ENCODE measurements at regions not wholly inside any gene's neighbourhood (a gene's known extent, or its start where the extent isn't known, plus 50 kb on each side); places are given as distances from the start of the nearest gene placed in this dataset.

GRCh38 chr10:46225597-46225996 lies 61.2 kb upstream of the ANTXRL start:
- intact Hi-C loops (cut with DNase I), result no loop called here
- no peak overlapping the region for H3K27ac ChIP-seq
- no peaks in the 10 kb centered on the region for H3K27me3 ChIP-seq
- H3K4me3 ChIP-seq, result no peak overlapping the region
- no peaks in the 10 kb centered on the region for H3K36me3 ChIP-seq
- H3K4me1 ChIP-seq, result no peaks in the 10 kb centered on the region
- TF ChIP-seq, protein P1, sequence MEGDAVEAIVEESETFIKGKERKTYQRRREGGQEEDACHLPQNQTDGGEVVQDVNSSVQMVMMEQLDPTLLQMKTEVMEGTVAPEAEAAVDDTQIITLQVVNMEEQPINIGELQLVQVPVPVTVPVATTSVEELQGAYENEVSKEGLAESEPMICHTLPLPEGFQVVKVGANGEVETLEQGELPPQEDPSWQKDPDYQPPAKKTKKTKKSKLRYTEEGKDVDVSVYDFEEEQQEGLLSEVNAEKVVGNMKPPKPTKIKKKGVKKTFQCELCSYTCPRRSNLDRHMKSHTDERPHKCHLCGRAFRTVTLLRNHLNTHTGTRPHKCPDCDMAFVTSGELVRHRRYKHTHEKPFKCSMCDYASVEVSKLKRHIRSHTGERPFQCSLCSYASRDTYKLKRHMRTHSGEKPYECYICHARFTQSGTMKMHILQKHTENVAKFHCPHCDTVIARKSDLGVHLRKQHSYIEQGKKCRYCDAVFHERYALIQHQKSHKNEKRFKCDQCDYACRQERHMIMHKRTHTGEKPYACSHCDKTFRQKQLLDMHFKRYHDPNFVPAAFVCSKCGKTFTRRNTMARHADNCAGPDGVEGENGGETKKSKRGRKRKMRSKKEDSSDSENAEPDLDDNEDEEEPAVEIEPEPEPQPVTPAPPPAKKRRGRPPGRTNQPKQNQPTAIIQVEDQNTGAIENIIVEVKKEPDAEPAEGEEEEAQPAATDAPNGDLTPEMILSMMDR (IDR thresholded peaks at IDR 0.05), result no peak
- DNase-seq (ENCODE audit: low spot score in 2 of 2), result peak in 1 of 2 donors; percentile 53
- no peaks in the 10 kb centered on the region for H3K9me3 ChIP-seq

DNA sequence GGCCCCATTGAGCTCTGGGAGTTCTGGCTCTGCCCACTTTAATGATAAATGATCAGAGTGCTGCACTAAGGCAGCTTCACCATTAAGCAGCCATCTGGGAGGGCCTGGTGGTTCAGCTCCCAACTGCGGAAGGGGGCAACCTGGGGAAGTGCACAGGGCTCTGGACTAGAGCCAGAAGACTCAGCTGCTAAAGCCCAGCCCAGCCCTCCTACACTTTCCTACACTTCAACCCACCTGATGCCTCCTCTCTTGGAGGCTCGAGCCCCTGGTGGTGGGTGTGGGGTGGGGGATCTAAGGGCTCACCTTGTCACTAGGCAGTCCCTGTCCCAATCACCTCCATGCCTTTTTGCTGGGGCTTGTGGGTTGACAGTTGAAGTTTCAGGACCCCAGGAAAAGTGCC lies 60.6 kb upstream of the ANTXRL start:
- Histone ChIP-seq H3K4me3 (no peak overlapping the region), H3K27ac (no peak overlapping the region), H3K4me1 (no peaks in the 10 kb centered on the region), H3K27me3 (no peaks in the 10 kb centered on the region), H3K9me3 (no peaks in the 10 kb centered on the region), H3K36me3 (no peaks in the 10 kb centered on the region)
- TF ChIP-seq, protein P1 (IDR thresholded peaks at IDR 0.05), result no peak
- DNase-seq (ENCODE audit: low spot score in 2 of 2), result no peak
- intact Hi-C loops (cut with DNase I), result no loop called here

DNA sequence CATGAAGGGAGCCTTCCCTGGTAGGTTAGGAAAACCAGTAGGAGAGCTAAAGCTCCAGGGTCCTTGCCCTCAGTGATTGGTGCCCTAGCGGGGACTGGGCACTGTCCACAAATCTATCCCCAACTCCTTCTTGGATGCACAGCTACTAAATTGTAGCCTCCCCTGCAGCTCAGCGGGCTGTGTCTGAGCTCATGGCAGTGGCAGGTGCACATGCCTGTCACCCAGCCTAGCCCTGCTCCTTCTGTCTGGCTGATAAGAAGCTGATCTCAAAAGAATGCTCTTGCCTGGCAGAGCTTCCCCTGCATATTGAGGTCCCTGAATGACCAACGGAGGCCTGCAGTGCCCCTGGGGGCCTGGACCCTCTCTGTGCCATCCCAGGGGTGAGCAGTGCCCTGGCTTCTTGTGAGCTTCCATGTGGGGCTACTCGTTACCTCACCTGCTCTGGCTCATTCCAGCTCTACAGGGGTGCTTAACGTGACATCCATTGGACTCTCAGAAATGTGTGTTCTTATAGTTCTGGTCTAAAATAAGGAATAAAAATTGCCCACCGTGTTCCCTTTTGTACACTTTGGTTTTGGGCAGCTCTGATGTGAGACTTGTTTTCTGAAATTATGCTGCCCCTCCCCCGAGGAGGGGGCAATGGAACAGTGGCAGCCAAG lies 59.8 kb upstream of the ANTXRL start:
- Histone ChIP-seq H3K4me1 (no peaks in the 10 kb centered on the region), H3K9me3 (no peaks in the 10 kb centered on the region), H3K27ac (no peak overlapping the region), H3K4me3 (no peak overlapping the region), H3K36me3 (no peaks in the 10 kb centered on the region), H3K27me3 (no peaks in the 10 kb centered on the region)
- DNase-seq (ENCODE audit: low spot score in 2 of 2), result peak in 1 of 2 donors; percentile 59
- intact Hi-C loops (cut with DNase I), result no loop called here
- TF ChIP-seq, protein P1 (IDR thresholded peaks at IDR 0.05), result no peak

DNA sequence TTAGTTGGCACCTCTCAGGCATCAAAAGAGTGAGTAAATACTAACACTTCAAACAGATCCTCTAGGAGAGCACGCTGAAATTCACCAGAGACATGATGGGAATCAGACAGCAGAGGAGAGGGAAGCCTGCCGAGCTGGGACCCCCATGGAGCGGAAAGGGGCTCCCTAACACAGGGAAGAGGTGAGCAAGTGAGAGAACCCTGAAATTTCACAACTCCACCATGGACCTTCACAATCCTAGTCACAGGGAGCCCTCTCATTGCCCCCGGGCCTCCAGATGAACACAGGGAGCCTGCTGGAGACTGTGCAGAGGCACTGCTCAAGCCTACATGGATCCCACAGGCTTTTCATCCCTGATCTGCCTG lies 59.2 kb upstream of the ANTXRL start:
- no peaks in the 10 kb centered on the region for H3K27me3 ChIP-seq
- H3K27ac ChIP-seq, result no peak overlapping the region
- H3K9me3 ChIP-seq, result no peaks in the 10 kb centered on the region
- intact Hi-C loops (cut with DNase I), result no loop called here
- H3K4me3 ChIP-seq, result no peak overlapping the region
- no peaks in the 10 kb centered on the region for H3K4me1 ChIP-seq
- DNase-seq (ENCODE audit: low spot score in 2 of 2), result no peak
- TF ChIP-seq, protein P1 (IDR thresholded peaks at IDR 0.05), result no peak
- H3K36me3 ChIP-seq, result no peaks in the 10 kb centered on the region

GRCh38 chr10:46227936-46228562 lies 58.7 kb upstream of the ANTXRL start:
- intact Hi-C loops (cut with DNase I), result loop anchor here (1.0 to 2.0 kb wide), 2 partner anchors 57 to 97 kb away; no protein-coding TSS in a partner anchor
- Histone ChIP-seq H3K27ac (no peak overlapping the region), H3K4me1 (no peaks in the 10 kb centered on the region), H3K4me3 (no peak overlapping the region), H3K36me3 (no peaks in the 10 kb centered on the region), H3K9me3 (no peaks in the 10 kb centered on the region), H3K27me3 (no peaks in the 10 kb centered on the region)
- TF ChIP-seq, protein P1 (IDR thresholded peaks at IDR 0.05), result no peak
- no peak for DNase-seq (ENCODE audit: low spot score in 2 of 2)

All from ascending aorta (tissue), 2 donors.